Trophoblast cell (in vitro differentiated cells and primary cell): ENCODE measurements at regions not wholly inside any gene's neighbourhood (a gene's known extent, or its start where the extent isn't known, plus 50 kb on each side); places are given as distances from the start of the nearest gene placed in this dataset.

Experiments
- DNase-seq, 2 donors: peaks; one replicate each; pipeline ENCODE4 v3.0.0-alpha.2; 2016
- H2AFZ ChIP-seq: 2 replicates; pipeline ENCODE4 v1.6.1; 2013; ENCODE audit warnings: low read length, moderate library complexity, mild to moderate bottlenecking; ENCODE audit not compliant: insufficient read depth, poor library complexity
- H2AK5ac ChIP-seq: 2 replicates; pipeline ENCODE4 v1.6.1; 2013; ENCODE audit warnings: mild to moderate bottlenecking, low read length
- H2BK120ac ChIP-seq: 2 replicates; pipeline ENCODE4 v1.6.1; 2013; ENCODE audit warnings: low read length, mild to moderate bottlenecking, moderate library complexity; ENCODE audit not compliant: insufficient read depth, poor library complexity
- H2BK12ac ChIP-seq: 2 replicates; pipeline ENCODE4 v1.6.1; 2013; ENCODE audit warnings: mild to moderate bottlenecking, low read length, moderate library complexity
- H2BK5ac ChIP-seq: 2 replicates; pipeline ENCODE4 v1.6.1; 2013; ENCODE audit warnings: low read length, low read depth, moderate library complexity, mild to moderate bottlenecking; ENCODE audit not compliant: poor library complexity
- H3K14ac ChIP-seq: 2 replicates; pipeline ENCODE4 v1.6.1; 2013; ENCODE audit warnings: mild to moderate bottlenecking, low read length
- H3K18ac ChIP-seq: 2 replicates; pipeline ENCODE4 v1.6.1; 2013; ENCODE audit warnings: mild to moderate bottlenecking, low read length
- H3K23ac ChIP-seq: 2 replicates; pipeline ENCODE4 v1.6.1; 2013; ENCODE audit warnings: low read length
- H3K27ac ChIP-seq: 2 replicates; pipeline ENCODE4 v1.5.1; 2013; ENCODE audit warnings: low read depth, mild to moderate bottlenecking, inconsistent platforms, low read length, moderate library complexity
- H3K27me3 ChIP-seq: 2 replicates; pipeline ENCODE4 v1.6.1; 2013; ENCODE audit warnings: inconsistent platforms, mild to moderate bottlenecking, low read length, moderate library complexity; ENCODE audit not compliant: insufficient read depth
- H3K36me3 ChIP-seq, 2 experiments: 1 replicate in 1 of 2; 2 replicates in 1 of 2; pipeline ENCODE4 v1.6.1; 2013; ENCODE audit warnings: low read length in 2 of 2, mild to moderate bottlenecking in 2 of 2, moderate library complexity in 1 of 2; ENCODE audit not compliant: insufficient read depth in 2 of 2, control insufficient read depth in 1 of 2
- H3K4ac ChIP-seq: 2 replicates; pipeline ENCODE4 v1.6.1; 2013; ENCODE audit warnings: low read depth, mild to moderate bottlenecking, low read length, moderate library complexity
- H3K4me1 ChIP-seq, 2 experiments: 1 replicate in 1 of 2; 2 replicates in 1 of 2; pipeline ENCODE4 v1.6.1; 2013; ENCODE audit warnings: low read length in 2 of 2, mild to moderate bottlenecking in 2 of 2, moderate library complexity in 1 of 2; ENCODE audit not compliant: insufficient read depth in 2 of 2, control insufficient read depth in 1 of 2
- H3K4me2 ChIP-seq: 2 replicates; pipeline ENCODE4 v1.6.1; 2013; ENCODE audit warnings: inconsistent platforms, mild to moderate bottlenecking, low read length, moderate library complexity
- H3K4me3 ChIP-seq: 2 replicates; pipeline ENCODE4 v1.5.1; 2013; ENCODE audit warnings: mild to moderate bottlenecking, low read depth, low read length, inconsistent platforms
- H3K79me1 ChIP-seq: one replicate; pipeline ENCODE4 v1.6.1; 2013; ENCODE audit warnings: low read length
- H3K79me2 ChIP-seq: 2 replicates; pipeline ENCODE4 v1.6.1; 2013; ENCODE audit warnings: low read length, mild to moderate bottlenecking; ENCODE audit not compliant: control insufficient read depth, insufficient read depth, poor library complexity
- H3K9ac ChIP-seq: 2 replicates; pipeline ENCODE4 v1.6.1; 2013; ENCODE audit warnings: mild to moderate bottlenecking, low read length
- H3K9me3 ChIP-seq: 2 replicates; pipeline ENCODE4 v1.6.1; 2013; ENCODE audit warnings: low read depth, mild to moderate bottlenecking, control low read depth, inconsistent platforms, low read length; ENCODE audit not compliant: insufficient read depth
- H4K12ac ChIP-seq: 2 replicates; pipeline ENCODE4 v1.6.1; 2013; ENCODE audit warnings: low read depth, mild to moderate bottlenecking, low read length, moderate library complexity
- H4K8ac ChIP-seq: 2 replicates; pipeline ENCODE4 v1.6.1; 2013; ENCODE audit warnings: low read depth, mild to moderate bottlenecking, low read length, moderate library complexity
- H4K91ac ChIP-seq: one replicate; pipeline ENCODE4 v1.6.1; 2013; ENCODE audit warnings: low read depth, mild to moderate bottlenecking, low read length, moderate library complexity
- WGBS: extraction: QIAGEN DNeasy Blood & Tissue Kit; methylation state at CpG from one replicate; pipeline ENCODE4 v1.1.7; 2013; ENCODE audit warnings: missing lambda C conversion rate; ENCODE audit not compliant: insufficient read length, insufficient coverage; ENCODE audit errors: extremely low coverage; 5-methylcytosine and 5-hydroxymethylcytosine counted together

DNA sequence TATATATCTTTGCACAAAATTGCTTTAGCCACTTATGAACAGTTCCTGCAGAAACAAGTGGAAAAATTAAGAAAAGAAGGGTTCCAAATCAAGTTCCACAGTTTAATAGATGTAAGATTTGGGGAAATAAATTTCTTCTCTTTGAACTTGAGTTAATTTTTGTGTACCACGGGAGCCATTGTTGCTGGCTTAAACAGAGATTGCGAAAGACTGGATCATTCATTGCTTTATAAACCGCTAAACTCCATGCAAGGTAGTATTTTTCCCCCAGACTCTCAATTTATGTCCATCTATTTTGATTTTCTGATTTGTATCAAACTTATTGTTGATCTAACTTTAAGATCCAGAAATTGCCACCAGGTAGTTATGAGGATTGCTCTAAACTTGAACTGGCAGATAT lies 246.1 kb upstream of the ADGRL4 start:
- H3K4ac ChIP-seq = no peak overlapping the region
- no peak overlapping the region for H2BK5ac ChIP-seq
- H4K12ac ChIP-seq = no peak overlapping the region
- WGBS = no CpG with 5 or more reads among the region's 3 CpGs
- no peaks in the 10 kb centered on the region for H3K79me2 ChIP-seq
- no peak overlapping the region for H2BK120ac ChIP-seq
- H3K23ac ChIP-seq = no peak overlapping the region
- no peak overlapping the region for H3K18ac ChIP-seq
- no peak overlapping the region for H3K27ac ChIP-seq
- H2AFZ ChIP-seq = no peak overlapping the region
- no peaks in the 10 kb centered on the region for H3K9me3 ChIP-seq
- DNase-seq = no peak
- no peak overlapping the region for H2AK5ac ChIP-seq
- H3K4me1 ChIP-seq = no peaks in the 10 kb centered on the region
- H3K79me1 ChIP-seq = no peaks in the 10 kb centered on the region
- H3K4me3 ChIP-seq = no peak overlapping the region
- no peaks in the 10 kb centered on the region for H3K27me3 ChIP-seq
- no peaks in the 10 kb centered on the region for H3K36me3 ChIP-seq
- H3K14ac ChIP-seq = no peak overlapping the region
- no peak overlapping the region for H4K91ac ChIP-seq
- no peak overlapping the region for H3K9ac ChIP-seq
- H4K8ac ChIP-seq = no peak overlapping the region
- no peak overlapping the region for H3K4me2 ChIP-seq
- no peak overlapping the region for H2BK12ac ChIP-seq

- H2BK12ac ChIP-seq = peak overlapping the region; percentile 56
- peaks cover 7% of the 10 kb centered on the region in 2 experiments for H3K4me1 ChIP-seq
- H3K9me3 ChIP-seq = peaks cover 7% of the 10 kb centered on the region
- no peak overlapping the region for H3K4me3 ChIP-seq
- H4K91ac ChIP-seq = no peak overlapping the region
- no peak overlapping the region for H2BK120ac ChIP-seq
- H4K8ac ChIP-seq = no peak overlapping the region
- H3K27ac ChIP-seq = no peak overlapping the region
- no peaks in the 10 kb centered on the region for H3K27me3 ChIP-seq
- no peak overlapping the region for H3K4ac ChIP-seq
- no peak overlapping the region for H3K18ac ChIP-seq
- DNase-seq = no peak
- H3K36me3 ChIP-seq = peaks cover 2 to 6% of the 10 kb centered on the region in 2 experiments
- no peak overlapping the region for H2BK5ac ChIP-seq
- peaks cover 11% of the 10 kb centered on the region for H3K79me1 ChIP-seq
- H3K4me2 ChIP-seq = no peak overlapping the region
- H2AK5ac ChIP-seq = no peak overlapping the region
- no peak overlapping the region for H2AFZ ChIP-seq
- H3K9ac ChIP-seq = no peak overlapping the region
- no peak overlapping the region for H3K14ac ChIP-seq
- H3K79me2 ChIP-seq = no peaks in the 10 kb centered on the region
- H4K12ac ChIP-seq = no peak overlapping the region
- no CpG with 5 or more reads among the region's 5 CpGs for WGBS
- H3K23ac ChIP-seq = no peak overlapping the region
Measured at GRCh38 chr1:79239840-79240239, 233.3 kb upstream of the ADGRL4 start.

DNA sequence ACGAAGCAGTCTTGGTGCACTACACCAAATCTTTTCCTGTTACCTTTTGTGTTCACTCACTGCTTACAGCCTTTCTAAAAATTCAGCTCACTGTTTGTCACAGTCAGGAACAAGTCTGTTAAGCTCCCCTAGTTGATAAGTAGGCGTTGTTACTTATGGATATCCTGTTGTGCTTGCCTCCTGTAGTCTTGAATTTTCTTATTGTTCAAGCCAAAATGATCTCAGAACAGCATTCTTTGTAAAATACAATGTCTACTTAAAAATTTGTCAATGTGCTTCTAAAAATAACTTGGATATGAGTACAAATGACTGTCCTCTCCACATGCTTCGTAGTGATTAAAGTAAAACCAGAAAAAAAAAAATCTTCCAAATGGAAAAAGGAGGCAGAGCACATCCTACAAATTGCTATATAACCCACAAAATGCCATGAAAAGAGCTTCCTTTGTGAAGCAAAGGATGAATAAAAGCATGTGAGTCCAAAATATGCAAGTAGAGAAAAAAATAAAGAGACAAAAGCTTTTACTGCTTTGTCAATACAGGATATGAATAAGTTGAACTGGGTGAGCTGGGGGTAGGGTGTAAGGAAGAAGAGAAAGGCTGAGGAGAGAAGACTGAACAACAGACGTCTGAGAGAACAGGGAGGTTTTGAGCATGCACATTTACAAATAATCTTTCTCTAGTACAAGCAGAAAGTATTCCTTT lies 228.9 kb upstream of the ADGRL4 start:
- Histone ChIP-seq H4K12ac (no peak overlapping the region), H3K4me1 (peaks cover 3 to 12% of the 10 kb centered on the region in 2 experiments), H3K79me2 (no peaks in the 10 kb centered on the region), H4K91ac (no peak overlapping the region), H3K79me1 (peaks cover 13% of the 10 kb centered on the region), H3K18ac (no peak overlapping the region), H4K8ac (no peak overlapping the region), H2BK5ac (peak overlapping the region; percentile 31), H3K36me3 (peaks cover 2 to 6% of the 10 kb centered on the region in 2 experiments), H2AK5ac (no peak overlapping the region), H3K23ac (no peak overlapping the region), H3K14ac (no peak overlapping the region), H3K4ac (no peak overlapping the region), H2AFZ (no peak overlapping the region), H3K9ac (no peak overlapping the region), H3K27ac (peak overlapping the region; percentile 76), H2BK12ac (no peak overlapping the region), H3K4me3 (no peak overlapping the region), H3K4me2 (no peak overlapping the region), H3K9me3 (peaks cover 7% of the 10 kb centered on the region), H2BK120ac (peak overlapping the region; percentile 6), H3K27me3 (no peaks in the 10 kb centered on the region)
- WGBS = no CpG with 5 or more reads among the region's 4 CpGs
- no peak for DNase-seq

DNA sequence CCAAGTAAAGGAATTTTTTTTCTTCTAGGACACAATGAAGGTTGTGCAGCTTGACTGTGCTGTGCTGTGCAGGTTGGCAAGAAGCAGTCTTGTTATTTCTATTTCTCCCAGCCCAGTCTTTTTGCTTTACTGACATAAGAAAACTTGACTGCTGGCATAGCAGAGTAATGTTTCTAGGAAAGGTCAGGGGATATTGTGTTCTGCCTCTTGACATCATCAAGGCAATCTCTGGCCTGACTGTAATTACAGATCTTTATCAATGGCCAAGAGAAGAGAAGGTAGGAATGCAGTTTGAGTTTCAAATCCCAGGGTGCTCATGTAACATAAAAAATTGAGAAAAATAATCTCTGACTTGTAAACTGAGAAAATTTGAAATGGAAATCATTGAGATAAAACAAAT lies 226.3 kb upstream of the ADGRL4 start:
- peak overlapping the region; percentile 46 for H2BK120ac ChIP-seq
- no peak overlapping the region for H4K12ac ChIP-seq
- peaks cover 3 to 12% of the 10 kb centered on the region in 2 experiments for H3K4me1 ChIP-seq
- no peaks in the 10 kb centered on the region for H3K79me2 ChIP-seq
- peaks cover 3% of the 10 kb centered on the region in 2 experiments for H3K36me3 ChIP-seq
- H2AFZ ChIP-seq = no peak overlapping the region
- H2BK5ac ChIP-seq = no peak overlapping the region
- H3K18ac ChIP-seq = no peak overlapping the region
- H2BK12ac ChIP-seq = no peak overlapping the region
- H3K9ac ChIP-seq = no peak overlapping the region
- no peaks in the 10 kb centered on the region for H3K27me3 ChIP-seq
- H3K4me2 ChIP-seq = no peak overlapping the region
- H3K27ac ChIP-seq = peak overlapping the region; percentile 87
- H2AK5ac ChIP-seq = no peak overlapping the region
- no peak overlapping the region for H3K4me3 ChIP-seq
- no peak overlapping the region for H4K8ac ChIP-seq
- no peak overlapping the region for H3K14ac ChIP-seq
- no peak overlapping the region for H3K23ac ChIP-seq
- no peak overlapping the region for H4K91ac ChIP-seq
- H3K9me3 ChIP-seq = peaks cover 1% of the 10 kb centered on the region
- DNase-seq = peak in 1 of 2 donors; percentile 58
- no peak overlapping the region for H3K4ac ChIP-seq
- H3K79me1 ChIP-seq = peaks cover 19% of the 10 kb centered on the region
